Thyroid gland (tissue), 4 donors: ENCODE measurements at regions not wholly inside any gene's neighbourhood (a gene's known extent, or its start where the extent isn't known, plus 50 kb on each side); places are given as distances from the start of the nearest gene placed in this dataset.
"Not testable (repeated sequence)": the region's sequence is repeated elsewhere in the genome, so short reads cannot be mapped to it uniquely, and the experiment has no call there.

Experiments
- DNase-seq, 2 donors: peaks; one replicate each; pipeline ENCODE4 v3.0.0-alpha.2; 2019
- H3K27ac ChIP-seq, 3 donors: fragments of 200-600 bp; sonication (generic); 1 replicate in 2 of 3; 2 replicates in 1 of 3; pipeline ENCODE4 v1.5.1; 2016 to 2019; ENCODE audit warnings: mild to moderate bottlenecking in 1 of 3, moderate library complexity in 1 of 3
- H3K27me3 ChIP-seq: fragments of 200-600 bp; sonication (generic); one replicate; pipeline ENCODE4 v1.5.1; 2019
- H3K36me3 ChIP-seq, 2 donors: fragments of 200-600 bp; sonication (generic); one replicate each; pipeline ENCODE4 v1.5.1; 2016 to 2019
- H3K4me1 ChIP-seq, 2 donors: fragments of 200-600 bp; sonication (generic); one replicate each; pipeline ENCODE4 v1.5.1; 2017 to 2019
- H3K4me3 ChIP-seq, 3 donors: fragments of 200-600 bp; sonication (generic); replicated peaks in 1 of 3; 1 replicate in 2 of 3; 2 replicates in 1 of 3; pipeline ENCODE4 v1.5.1; 2016; ENCODE audit warnings: mild to moderate bottlenecking in 1 of 3
- H3K9me3 ChIP-seq: fragments of 200-600 bp; sonication (generic); one replicate; pipeline ENCODE4 v1.5.1; 2017
- POLR2A ChIP-seq, 2 donors: fragments of 450-650 bp; IDR thresholded peaks; one replicate each; pipeline ENCODE4 v1.6.1; 2017; ENCODE audit warnings: antibody characterized with exemption in 2 of 2, mild to moderate bottlenecking in 2 of 2, moderate library complexity in 1 of 2
- WGBS, 2 donors: methylation state at CpG; one replicate each; pipeline ENCODE4 v1.1.5; 2017; 5-methylcytosine and 5-hydroxymethylcytosine counted together
- intact Hi-C: fragments of 100-400 bp; cut with DNase I; formaldehyde crosslinking; loops from one replicate; pipeline ENCODE4 v1.15.1; 2023
- TF ChIP-seq, protein P1 (sequence below), 6 experiments: fragments of 200-600 bp in 3 of 6; fragments of 450-650 bp in 3 of 6; sonication (generic) in 3 of 6; IDR thresholded peaks; one replicate each; pipeline ENCODE4 v1.5.1; 2016 to 2019; ENCODE audit warnings: antibody characterized with exemption in 6 of 6, mild to moderate bottlenecking in 2 of 6, inconsistent platforms in 1 of 6, moderate library complexity in 1 of 6

DNA sequence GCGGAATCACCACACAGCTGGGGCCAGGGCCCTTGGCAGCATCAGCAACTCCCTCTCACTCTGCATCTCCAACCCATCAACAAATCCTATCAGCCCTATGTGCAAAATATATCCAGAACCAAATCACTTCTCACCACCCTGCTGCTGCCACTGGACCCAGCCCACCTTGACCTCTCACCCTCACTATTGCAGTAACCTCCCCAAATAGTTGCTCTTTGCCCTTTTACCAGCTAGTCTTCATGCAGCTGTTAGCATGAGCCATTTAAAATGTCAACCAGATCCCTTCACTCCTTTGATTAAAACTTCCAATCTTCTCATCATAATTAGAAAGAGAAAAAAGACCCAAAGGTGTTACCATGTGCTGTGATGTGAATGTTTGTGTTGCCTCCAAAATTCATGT, 155.7 kb upstream of the IRF2BP2 start:
- intact Hi-C loops = no loop called here

DNA sequence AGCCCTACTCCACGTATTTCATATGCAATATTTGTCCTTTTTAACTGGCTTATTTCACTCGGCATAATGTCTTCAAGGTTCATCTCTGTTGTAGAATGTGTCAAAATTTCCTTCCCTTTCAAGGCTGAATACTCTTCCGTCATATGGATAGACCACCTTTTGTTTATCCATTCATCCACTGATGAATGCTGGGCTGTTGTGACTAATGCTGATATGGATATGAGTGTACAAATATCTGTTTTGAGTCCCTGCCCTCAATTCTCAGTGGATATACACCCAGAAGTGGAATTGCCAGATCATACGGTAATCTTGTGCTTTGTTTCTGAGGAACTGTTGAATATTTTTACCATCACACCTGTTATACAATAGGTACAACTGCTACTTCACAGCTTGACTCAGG, 155.2 kb upstream of the IRF2BP2 start:
- Histone ChIP-seq H3K4me1 (peaks cover 0 to 10% of the 10 kb centered on the region in 2 donors), H3K27me3 (no peaks in the 10 kb centered on the region)
- WGBS, 2 donors = 94% methylated on average over 4 of the region's 4 CpGs

More for the DNA sequence above, 155.7 kb upstream of the IRF2BP2 start:
- 93 to 100% methylated on average over 1 of the region's 1 CpG for WGBS, 2 donors
- Histone ChIP-seq H3K4me1 (peaks cover 0 to 5% of the 10 kb centered on the region in 2 donors), H3K27me3 (no peaks in the 10 kb centered on the region), H3K27ac (no peak overlapping the region), H3K9me3 (no peaks in the 10 kb centered on the region), H3K4me3 (no peak overlapping the region), H3K36me3 (no peaks in the 10 kb centered on the region)
- TF ChIP-seq, protein P1, sequence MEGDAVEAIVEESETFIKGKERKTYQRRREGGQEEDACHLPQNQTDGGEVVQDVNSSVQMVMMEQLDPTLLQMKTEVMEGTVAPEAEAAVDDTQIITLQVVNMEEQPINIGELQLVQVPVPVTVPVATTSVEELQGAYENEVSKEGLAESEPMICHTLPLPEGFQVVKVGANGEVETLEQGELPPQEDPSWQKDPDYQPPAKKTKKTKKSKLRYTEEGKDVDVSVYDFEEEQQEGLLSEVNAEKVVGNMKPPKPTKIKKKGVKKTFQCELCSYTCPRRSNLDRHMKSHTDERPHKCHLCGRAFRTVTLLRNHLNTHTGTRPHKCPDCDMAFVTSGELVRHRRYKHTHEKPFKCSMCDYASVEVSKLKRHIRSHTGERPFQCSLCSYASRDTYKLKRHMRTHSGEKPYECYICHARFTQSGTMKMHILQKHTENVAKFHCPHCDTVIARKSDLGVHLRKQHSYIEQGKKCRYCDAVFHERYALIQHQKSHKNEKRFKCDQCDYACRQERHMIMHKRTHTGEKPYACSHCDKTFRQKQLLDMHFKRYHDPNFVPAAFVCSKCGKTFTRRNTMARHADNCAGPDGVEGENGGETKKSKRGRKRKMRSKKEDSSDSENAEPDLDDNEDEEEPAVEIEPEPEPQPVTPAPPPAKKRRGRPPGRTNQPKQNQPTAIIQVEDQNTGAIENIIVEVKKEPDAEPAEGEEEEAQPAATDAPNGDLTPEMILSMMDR (IDR thresholded peaks at IDR 0.05) = no peak
- no peak for TF ChIP-seq POLR2A (IDR thresholded peaks at IDR 0.05)
- no peak for DNase-seq

DNA sequence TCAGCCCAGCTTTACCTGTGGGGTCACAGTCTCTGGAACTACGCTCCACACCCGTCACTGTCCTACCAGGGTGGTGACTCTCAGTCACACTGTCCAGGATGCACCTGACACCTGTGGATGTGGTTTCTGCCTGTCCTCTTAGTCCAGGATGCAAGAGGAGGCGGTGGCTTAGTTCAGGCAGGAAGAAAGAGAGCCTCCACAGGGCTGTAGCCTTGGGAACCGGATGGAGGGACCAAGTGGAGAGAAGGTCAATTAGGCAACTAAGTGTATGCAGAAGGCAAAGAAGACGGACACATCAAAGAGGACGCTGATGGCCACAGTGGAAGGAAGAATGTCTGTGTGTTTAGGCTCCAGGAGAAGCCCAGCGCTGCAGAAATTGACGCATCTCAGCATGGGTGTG, 153.9 kb upstream of the IRF2BP2 start:
- DNase-seq = no peak
- WGBS, 2 donors = 84 to 85% methylated on average over 8 of the region's 8 CpGs

More for the DNA sequence above, 155.2 kb upstream of the IRF2BP2 start:
- DNase-seq = no peak
- H3K9me3 ChIP-seq = no peaks in the 10 kb centered on the region
- no peak overlapping the region for H3K27ac ChIP-seq
- intact Hi-C loops = no loop called here
- no peaks in the 10 kb centered on the region for H3K36me3 ChIP-seq
- no peak overlapping the region for H3K4me3 ChIP-seq
- TF ChIP-seq, protein P1 (IDR thresholded peaks at IDR 0.05) = no peak
- no peak for TF ChIP-seq POLR2A (IDR thresholded peaks at IDR 0.05)

DNA sequence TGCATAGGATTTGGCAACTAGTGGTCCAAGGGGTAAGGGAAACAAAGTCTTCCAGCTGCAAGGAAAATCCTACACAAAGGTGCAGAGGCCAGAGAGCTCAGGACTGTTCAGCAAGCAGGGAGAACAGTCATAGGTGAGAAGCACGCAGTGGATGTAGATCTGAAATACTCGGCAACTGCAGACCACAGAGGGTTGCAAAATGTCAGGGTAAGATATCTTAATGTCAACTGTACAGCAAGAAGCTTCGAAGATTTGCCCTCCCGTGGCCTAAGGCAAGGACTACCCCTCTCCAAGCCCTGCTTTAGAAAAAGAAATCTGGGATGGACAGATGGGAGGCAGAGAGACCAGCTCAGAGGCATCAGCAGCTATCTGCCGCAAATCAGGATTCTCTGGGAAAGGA, 153.4 kb upstream of the IRF2BP2 start:
- intact Hi-C loops = no loop called here
- Histone ChIP-seq H3K27me3 (no peaks in the 10 kb centered on the region), H3K36me3 (no peaks in the 10 kb centered on the region), H3K4me3 (no peak overlapping the region), H3K27ac (no peak overlapping the region), H3K4me1 (peaks cover 0 to 7% of the 10 kb centered on the region in 2 donors), H3K9me3 (no peaks in the 10 kb centered on the region)
- no peak for DNase-seq
- TF ChIP-seq, protein P1 (IDR thresholded peaks at IDR 0.05) = no peak
- TF ChIP-seq POLR2A (IDR thresholded peaks at IDR 0.05) = no peak
- WGBS, 2 donors = 86 to 96% methylated on average over 5 of the region's 5 CpGs

More for the DNA sequence above, 153.9 kb upstream of the IRF2BP2 start:
- no peak overlapping the region for H3K27ac ChIP-seq
- no peak for TF ChIP-seq POLR2A (IDR thresholded peaks at IDR 0.05)
- TF ChIP-seq, protein P1 (IDR thresholded peaks at IDR 0.05) = no peak
- no peaks in the 10 kb centered on the region for H3K27me3 ChIP-seq
- H3K4me1 ChIP-seq = peaks cover 0 to 8% of the 10 kb centered on the region in 2 donors
- no peaks in the 10 kb centered on the region for H3K36me3 ChIP-seq
- no peak overlapping the region for H3K4me3 ChIP-seq
- H3K9me3 ChIP-seq = no peaks in the 10 kb centered on the region
- intact Hi-C loops = no loop called here

DNA sequence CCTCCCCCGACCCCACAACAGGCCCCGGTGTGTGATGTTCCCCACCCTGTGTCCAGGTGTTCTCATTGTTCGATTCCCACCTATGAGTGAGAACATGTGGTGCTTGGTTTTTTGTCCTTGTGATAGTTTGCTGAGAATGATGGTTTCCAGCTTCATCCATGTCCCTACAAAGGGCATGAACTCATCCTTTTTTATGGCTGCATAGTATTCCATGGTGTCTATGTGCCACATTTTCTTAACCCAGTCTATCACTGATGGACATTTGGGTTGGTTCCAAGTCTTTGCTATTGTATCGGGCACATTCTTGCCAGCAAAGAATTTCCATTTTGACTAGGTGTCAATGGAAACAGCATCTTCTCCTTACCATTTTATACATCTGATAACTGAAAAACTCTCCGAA, 152.1 kb upstream of the IRF2BP2 start:
- WGBS, 2 donors = 83 to 95% methylated on average over 5 of the region's 5 CpGs
- H3K4me3 ChIP-seq, H3K36me3 ChIP-seq, DNase-seq, H3K27me3 ChIP-seq, H3K9me3 ChIP-seq, H3K27ac ChIP-seq, intact Hi-C loops, H3K4me1 ChIP-seq: not testable (repeated sequence)

DNA sequence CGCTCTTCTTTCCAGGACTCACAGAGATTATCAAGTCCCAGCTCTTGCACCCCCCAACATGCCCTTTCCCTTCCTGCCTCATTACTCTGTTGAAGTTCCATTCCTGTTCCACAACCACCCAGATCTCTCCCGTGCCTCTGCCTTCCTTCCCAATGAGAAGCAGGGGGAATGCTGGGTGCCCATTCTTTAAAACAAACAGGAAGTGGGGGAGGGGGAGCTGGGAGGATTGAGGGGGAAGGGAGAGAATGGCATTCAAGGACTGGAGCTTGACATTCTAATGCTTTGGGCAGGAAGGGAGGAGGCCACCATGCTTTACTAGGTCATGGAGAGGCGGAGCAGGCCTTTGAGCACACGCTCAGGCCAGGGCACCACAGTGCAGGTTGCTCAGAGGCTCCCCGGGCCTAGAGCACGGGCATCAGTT, 150.3 kb upstream of the IRF2BP2 start:
- intact Hi-C loops = no loop called here

More for the DNA sequence above, 150.3 kb upstream of the IRF2BP2 start:
- H3K27me3 ChIP-seq = no peaks in the 10 kb centered on the region
- no peak overlapping the region for H3K4me3 ChIP-seq
- 64 to 67% methylated on average over 6 of the region's 6 CpGs for WGBS, 2 donors
- H3K9me3 ChIP-seq = no peaks in the 10 kb centered on the region
- no peak for TF ChIP-seq POLR2A (IDR thresholded peaks at IDR 0.05)
- TF ChIP-seq, protein P1 (IDR thresholded peaks at IDR 0.05) = no peak
- H3K27ac ChIP-seq = no peak overlapping the region
- no peak for DNase-seq
- no peaks in the 10 kb centered on the region for H3K36me3 ChIP-seq
- peaks cover 3 to 13% of the 10 kb centered on the region in 2 donors for H3K4me1 ChIP-seq
